Parathyroid adenoma (tissue), 2 donors: ENCODE measurements at regions not wholly inside any gene's neighbourhood (a gene's known extent, or its start where the extent isn't known, plus 50 kb on each side); places are given as distances from the start of the nearest gene placed in this dataset.
"Not testable (repeated sequence)": the region's sequence is repeated elsewhere in the genome, so short reads cannot be mapped to it uniquely, and the experiment has no call there.

Experiments used
- H2AFZ ChIP-seq: fragments of 300-600 bp; sonication (generic); one replicate; pipeline ENCODE4 v1.7.0; 2017; ENCODE audit warnings: antibody characterized with exemption, mild to moderate bottlenecking
- H3K27ac ChIP-seq: fragments of 300-600 bp; sonication (generic); one replicate; pipeline ENCODE4 v1.7.0; 2017
- H3K27me3 ChIP-seq: fragments of 300-600 bp; sonication (generic); one replicate; pipeline ENCODE4 v1.7.0; 2017; ENCODE audit warnings: low read length; ENCODE audit not compliant: control insufficient read depth, insufficient read depth
- H3K36me3 ChIP-seq: fragments of 300-600 bp; sonication (generic); one replicate; pipeline ENCODE4 v1.7.0; 2017; ENCODE audit warnings: low read length; ENCODE audit not compliant: control insufficient read depth, insufficient read depth
- H3K4me1 ChIP-seq: fragments of 300-600 bp; sonication (generic); one replicate; pipeline ENCODE4 v1.7.0; 2017; ENCODE audit warnings: control low read depth
- H3K4me2 ChIP-seq: fragments of 300-600 bp; sonication (generic); one replicate; pipeline ENCODE4 v1.7.0; 2017; ENCODE audit warnings: low read length
- H3K4me3 ChIP-seq: fragments of 300-600 bp; sonication (generic); one replicate; pipeline ENCODE4 v1.7.0; 2017; ENCODE audit warnings: low read depth, low read length
- H3K79me2 ChIP-seq: fragments of 300-600 bp; sonication (generic); one replicate; pipeline ENCODE4 v1.7.0; 2017; ENCODE audit warnings: control low read depth
- H3K9ac ChIP-seq: fragments of 300-600 bp; sonication (generic); one replicate; pipeline ENCODE4 v1.7.0; 2017; ENCODE audit warnings: mild to moderate bottlenecking
- H3K9me3 ChIP-seq: fragments of 300-600 bp; sonication (generic); one replicate; pipeline ENCODE4 v1.7.0; 2017; ENCODE audit warnings: low read length; ENCODE audit not compliant: control insufficient read depth
- CTCF ChIP-seq: fragments of 300-600 bp; sonication (generic); IDR thresholded peaks from one replicate; pipeline ENCODE4 v1.7.0; 2017; ENCODE audit warnings: antibody characterized with exemption, mild to moderate bottlenecking
- donor health status: primary hyperparathyroidism.

- no peaks in the 10 kb centered on the region for H3K79me2 ChIP-seq
- H2AFZ ChIP-seq, result no peak overlapping the region
- no peaks in the 10 kb centered on the region for H3K4me1 ChIP-seq
- H3K9me3 ChIP-seq, result no peaks in the 10 kb centered on the region
- H3K4me3 ChIP-seq, result no peak overlapping the region
- no peaks in the 10 kb centered on the region for H3K27me3 ChIP-seq
- no peak overlapping the region for H3K9ac ChIP-seq
- no peak overlapping the region for H3K27ac ChIP-seq
- H3K36me3 ChIP-seq, result no peaks in the 10 kb centered on the region
- H3K4me2 ChIP-seq, result no peak overlapping the region
- no peak for TF ChIP-seq CTCF
Observed at GRCh38 chr15:66634540-66634939, 67.5 kb upstream of the SMAD6 start.

GRCh38 chr15:66635006-66635405 is 67.0 kb upstream of the SMAD6 start:
- H3K79me2 ChIP-seq, result no peaks in the 10 kb centered on the region
- no peak overlapping the region for H2AFZ ChIP-seq
- H3K27me3 ChIP-seq, result no peaks in the 10 kb centered on the region
- H3K4me2 ChIP-seq, result no peak overlapping the region
- TF ChIP-seq CTCF, result no peak
- H3K9me3 ChIP-seq, result no peaks in the 10 kb centered on the region
- no peak overlapping the region for H3K4me3 ChIP-seq
- no peaks in the 10 kb centered on the region for H3K36me3 ChIP-seq
- no peak overlapping the region for H3K27ac ChIP-seq
- no peak overlapping the region for H3K9ac ChIP-seq
- no peaks in the 10 kb centered on the region for H3K4me1 ChIP-seq

- H3K9ac ChIP-seq, result no peak overlapping the region
- no peaks in the 10 kb centered on the region for H3K9me3 ChIP-seq
- no peak overlapping the region for H2AFZ ChIP-seq
- no peak overlapping the region for H3K4me3 ChIP-seq
- H3K36me3 ChIP-seq, result no peaks in the 10 kb centered on the region
- no peak overlapping the region for H3K4me2 ChIP-seq
- no peaks in the 10 kb centered on the region for H3K79me2 ChIP-seq
- no peak overlapping the region for H3K27ac ChIP-seq
- no peak for TF ChIP-seq CTCF
- H3K4me1 ChIP-seq, result no peaks in the 10 kb centered on the region
- no peaks in the 10 kb centered on the region for H3K27me3 ChIP-seq
Observed at GRCh38 chr15:66635817-66636216, 66.2 kb upstream of the SMAD6 start.

- H3K79me2 ChIP-seq, H3K9ac ChIP-seq, H3K27ac ChIP-seq, H3K4me2 ChIP-seq, H3K4me1 ChIP-seq, H3K27me3 ChIP-seq, H3K36me3 ChIP-seq, H2AFZ ChIP-seq, H3K4me3 ChIP-seq, H3K9me3 ChIP-seq: not testable (repeated sequence)
Observed at GRCh38 chr15:66637044-66637443, 65.0 kb upstream of the SMAD6 start.

GRCh38 chr15:66638377-66638776 is 63.7 kb upstream of the SMAD6 start:
- no peak for TF ChIP-seq CTCF
- H3K9me3 ChIP-seq, result no peaks in the 10 kb centered on the region
- no peaks in the 10 kb centered on the region for H3K4me1 ChIP-seq
- no peak overlapping the region for H3K27ac ChIP-seq
- no peak overlapping the region for H3K4me2 ChIP-seq
- no peak overlapping the region for H3K9ac ChIP-seq
- H3K27me3 ChIP-seq, result no peaks in the 10 kb centered on the region
- no peak overlapping the region for H3K4me3 ChIP-seq
- H2AFZ ChIP-seq, result no peak overlapping the region
- no peaks in the 10 kb centered on the region for H3K79me2 ChIP-seq
- no peaks in the 10 kb centered on the region for H3K36me3 ChIP-seq
